Upper lobe of left lung (tissue), 6 donors: ENCODE measurements at regions not wholly inside any gene's neighbourhood (a gene's known extent, or its start where the extent isn't known, plus 50 kb on each side); places are given as distances from the start of the nearest gene placed in this dataset.

ENCODE experiments used
- ATAC-seq, 2 donors: fragments of 200-7000 bp; cut with Tn5 transposase; one replicate each; pipeline ENCODE4 v1.9.1; 2022; ENCODE audit warnings: mild to moderate bottlenecking in 2 of 2, moderate library complexity in 2 of 2; ENCODE audit not compliant: low FRiP score in 2 of 2
- DNase-seq, 2 donors: peaks; one replicate each; pipeline ENCODE4 v3.0.0-alpha.2; 2019 to 2020
- H3K27ac ChIP-seq, 4 donors: fragments of 200-600 bp; sonication (generic); one replicate each; pipeline ENCODE4 v1.5.1; 2016 to 2019
- H3K27me3 ChIP-seq, 4 donors: fragments of 200-600 bp; sonication (generic); one replicate each; pipeline ENCODE4 v1.5.1; 2017 to 2019
- H3K36me3 ChIP-seq, 4 donors: fragments of 200-600 bp; sonication (generic); one replicate each; pipeline ENCODE4 v1.5.1; 2016 to 2019
- H3K4me1 ChIP-seq, 4 donors: fragments of 200-600 bp; sonication (generic); one replicate each; pipeline ENCODE4 v1.5.1; 2018 to 2019
- H3K4me3 ChIP-seq, 4 donors: fragments of 200-600 bp; sonication (generic); one replicate each; pipeline ENCODE4 v1.5.1; 2017 to 2019; ENCODE audit warnings: mild to moderate bottlenecking in 2 of 4, moderate library complexity in 1 of 4
- H3K9me3 ChIP-seq, 4 donors: fragments of 200-600 bp; sonication (generic); one replicate each; pipeline ENCODE4 v1.5.1; 2018 to 2019
- CTCF ChIP-seq, 6 experiments: fragments of 450-650 bp in 4 of 6; fragments of 200-600 bp in 2 of 6; sonication (generic) in 2 of 6; IDR thresholded peaks; one replicate each; pipeline ENCODE4 v1.5.1; 2016 to 2019; ENCODE audit warnings: antibody characterized with exemption in 6 of 6
- EP300 ChIP-seq, 4 donors: sonication (generic); formaldehyde crosslinking; IDR thresholded peaks; one replicate each; pipeline ENCODE4 v1.5.1; 2017; ENCODE audit warnings: antibody characterized with exemption in 4 of 4, control low read depth in 2 of 4
- POLR2A ChIP-seq, 4 donors: fragments of 450-650 bp; IDR thresholded peaks; one replicate each; pipeline ENCODE4 v1.5.1; 2016 to 2017; ENCODE audit warnings: antibody characterized with exemption in 4 of 4, mild to moderate bottlenecking in 2 of 4
- POLR2AphosphoS5 ChIP-seq, 2 donors: sonication (generic); formaldehyde crosslinking; IDR thresholded peaks; one replicate each; pipeline ENCODE4 v1.5.1; 2017; ENCODE audit warnings: antibody characterized with exemption in 2 of 2
- WGBS, 2 donors: methylation state at CpG; one replicate each; pipeline ENCODE4 v1.1.5; 2017 to 2018; 5-methylcytosine and 5-hydroxymethylcytosine counted together
- donor health status: DM: no; HTN: no; CAD: no; lungs with moderate emphysema.
- donor health status: DM: no; HTN: yes; CAD: no; lungs with severe emphysema.

GRCh38 chr9:135224286-135224877 lies 136.9 kb downstream of the OLFM1 start:
- no peak overlapping the region for H3K4me3 ChIP-seq
- no peaks in the 10 kb centered on the region for H3K27me3 ChIP-seq
- WGBS, 2 donors, result 72 to 74% methylated on average over 6 to 12 of the region's 12 CpGs
- ATAC-seq, result peak in 1 of 2 donors; percentile 69
- H3K27ac ChIP-seq, result peak overlapping the region in 1 of 4 donors; percentile 26
- H3K36me3 ChIP-seq, result no peaks in the 10 kb centered on the region
- peaks cover 0 to 13% (median 11%) of the 10 kb centered on the region in 4 donors for H3K4me1 ChIP-seq
- DNase-seq, result peak in 1 of 2 donors; percentile 83
- H3K9me3 ChIP-seq, result no peaks in the 10 kb centered on the region
- no peak for TF ChIP-seq EP300 (IDR thresholded peaks at IDR 0.05)
- no peak for TF ChIP-seq CTCF (IDR thresholded peaks at IDR 0.05)
- TF ChIP-seq POLR2AphosphoS5 (IDR thresholded peaks at IDR 0.05), result no peak
- no peak for TF ChIP-seq POLR2A (IDR thresholded peaks at IDR 0.05)

DNA sequence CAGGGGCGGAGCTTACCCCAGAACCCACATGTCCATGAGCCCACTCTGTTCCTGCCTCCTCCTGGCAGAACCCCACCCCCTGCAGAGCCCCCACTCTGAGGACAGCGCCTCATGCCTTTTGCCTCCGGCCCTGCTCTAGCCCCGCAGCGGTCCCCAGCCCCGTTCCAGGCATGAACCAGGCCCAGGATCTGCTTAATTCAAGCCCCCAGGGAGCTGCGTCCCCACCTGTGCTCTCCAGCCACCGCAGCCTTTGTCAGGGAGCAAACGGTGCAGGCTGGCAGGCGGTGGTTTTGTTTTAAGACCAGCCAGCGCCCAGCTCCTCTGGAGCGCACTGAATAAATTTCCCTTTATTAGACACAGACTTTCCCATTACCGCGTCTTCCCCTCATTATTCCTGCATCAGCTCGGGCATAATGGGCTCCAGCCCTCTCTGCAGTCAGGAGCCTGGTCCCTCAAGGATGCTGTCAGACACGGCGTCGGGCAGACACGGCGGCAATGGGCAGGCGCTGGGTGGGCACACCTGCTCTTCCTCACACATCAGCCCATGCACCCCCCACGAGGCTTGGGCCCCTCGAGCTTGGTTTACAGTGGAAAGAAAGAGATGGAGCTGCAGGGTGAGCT lies 137.6 kb downstream of the OLFM1 start:
- no peak for ATAC-seq

GRCh38 chr9:135225619-135226228 lies 138.3 kb downstream of the OLFM1 start:
- WGBS, 2 donors, result 93% methylated on average over 11 of the region's 11 CpGs
- Histone ChIP-seq H3K9me3 (no peaks in the 10 kb centered on the region), H3K4me3 (no peak overlapping the region), H3K27me3 (no peaks in the 10 kb centered on the region), H3K27ac (no peak overlapping the region), H3K4me1 (peaks cover 0 to 13% (median 11%) of the 10 kb centered on the region in 4 donors), H3K36me3 (no peaks in the 10 kb centered on the region)
- ATAC-seq (no peak), DNase-seq (no peak)
- TF ChIP-seq EP300 (IDR thresholded peaks at IDR 0.05), result no peak

More for the DNA sequence above, 137.6 kb downstream of the OLFM1 start:
- WGBS, 2 donors, result 68 to 76% methylated on average over 23 of the region's 23 CpGs
- TF ChIP-seq POLR2A (IDR thresholded peaks at IDR 0.05), result no peak
- TF ChIP-seq CTCF (IDR thresholded peaks at IDR 0.05), result no peak
- no peak for TF ChIP-seq POLR2AphosphoS5 (IDR thresholded peaks at IDR 0.05)
- no peak for TF ChIP-seq EP300 (IDR thresholded peaks at IDR 0.05)
- DNase-seq, result peak in 1 of 2 donors; percentile 58
- Histone ChIP-seq H3K4me1 (peaks cover 0 to 13% (median 11%) of the 10 kb centered on the region in 4 donors), H3K27ac (no peak overlapping the region), H3K4me3 (no peak overlapping the region), H3K27me3 (no peaks in the 10 kb centered on the region), H3K36me3 (no peaks in the 10 kb centered on the region), H3K9me3 (no peaks in the 10 kb centered on the region)

- no peak for TF ChIP-seq POLR2AphosphoS5 (IDR thresholded peaks at IDR 0.05)
- no peak for TF ChIP-seq EP300 (IDR thresholded peaks at IDR 0.05)
- no peak for TF ChIP-seq POLR2A (IDR thresholded peaks at IDR 0.05)
- TF ChIP-seq CTCF (IDR thresholded peaks at IDR 0.05), result no peak
- Histone ChIP-seq H3K27ac (no peak overlapping the region), H3K36me3 (no peaks in the 10 kb centered on the region), H3K27me3 (no peaks in the 10 kb centered on the region), H3K9me3 (no peaks in the 10 kb centered on the region), H3K4me3 (no peak overlapping the region), H3K4me1 (peaks cover 0 to 13% (median 11%) of the 10 kb centered on the region in 4 donors)
- no peak for ATAC-seq
- DNase-seq, result no peak
- WGBS, 2 donors, result 97 to 98% methylated on average over 5 of the region's 5 CpGs
Observed at GRCh38 chr9:135226369-135227050, 139.0 kb downstream of the OLFM1 start.

DNA sequence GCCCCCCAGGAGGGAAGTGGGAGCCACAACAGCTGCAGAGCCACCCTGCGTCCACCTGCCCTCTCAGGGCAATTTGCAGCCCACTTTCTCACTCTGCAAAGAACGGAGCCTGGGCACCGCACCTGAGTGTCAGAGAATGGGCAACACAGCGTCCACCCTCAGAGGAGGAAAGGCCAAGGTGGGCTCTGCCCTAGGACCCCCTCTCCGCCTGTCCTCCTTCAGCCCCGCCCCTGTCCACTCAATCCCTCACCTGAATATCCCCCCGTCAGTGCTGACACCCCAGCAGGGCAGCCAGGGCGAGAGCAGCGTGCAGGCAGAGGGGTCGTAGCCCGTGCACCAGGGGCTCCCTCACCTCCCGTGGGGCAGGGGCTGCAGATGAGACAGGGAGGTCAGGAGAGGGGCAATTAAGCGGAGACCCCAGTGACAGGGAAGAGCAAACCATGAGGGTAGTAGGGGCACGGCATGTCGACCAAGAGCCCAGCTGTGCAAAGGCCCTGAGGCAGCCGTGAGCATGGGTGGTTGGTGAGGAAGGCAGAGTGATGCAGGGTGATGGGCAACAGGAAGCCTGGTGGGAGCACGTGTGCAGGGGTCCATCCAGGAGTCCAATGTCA lies 140.3 kb downstream of the OLFM1 start:
- Histone ChIP-seq H3K4me3 (no peak overlapping the region), H3K27ac (no peak overlapping the region), H3K27me3 (no peaks in the 10 kb centered on the region), H3K36me3 (no peaks in the 10 kb centered on the region), H3K4me1 (peaks cover 0 to 13% (median 11%) of the 10 kb centered on the region in 4 donors), H3K9me3 (no peaks in the 10 kb centered on the region)
- ATAC-seq (no peak), DNase-seq (no peak)
- WGBS, 2 donors, result 81 to 87% methylated on average over 13 to 17 of the region's 17 CpGs
- TF ChIP-seq POLR2AphosphoS5 (IDR thresholded peaks at IDR 0.05) (no peak), CTCF (IDR thresholded peaks at IDR 0.05) (no peak), EP300 (IDR thresholded peaks at IDR 0.05) (no peak), POLR2A (IDR thresholded peaks at IDR 0.05) (no peak)
